GM12872 (cell line): ENCODE measurements at regions not wholly inside any gene's neighbourhood (a gene's known extent, or its start where the extent isn't known, plus 50 kb on each side); places are given as distances from the start of the nearest gene placed in this dataset.

ENCODE experiments used
- TF ChIP-seq, protein P1 (sequence below): IDR thresholded peaks from 3 replicates; pipeline ENCODE4 v1.5.1; 2011; ENCODE audit warnings: low read depth, mild to moderate bottlenecking, low read length, moderate library complexity; ENCODE audit not compliant: insufficient read depth

DNA sequence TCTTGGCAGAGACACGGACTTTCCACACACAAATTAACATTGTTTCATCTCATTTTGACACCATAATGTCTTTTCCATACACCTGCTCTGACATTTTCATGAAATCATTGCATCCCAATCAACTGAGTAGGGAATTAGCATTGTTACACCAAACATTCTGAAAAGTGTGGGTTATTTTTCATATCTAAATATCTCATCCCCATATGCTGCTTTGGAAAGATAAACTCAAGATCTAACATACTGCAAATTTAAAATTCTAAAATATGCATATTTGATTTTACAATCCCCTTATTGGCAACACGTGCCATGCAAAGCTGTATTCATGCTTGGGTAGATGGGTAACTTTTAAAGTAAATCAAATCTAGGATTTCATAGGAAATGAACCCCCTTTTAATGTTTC, 242.9 kb downstream of the ZNF516 start:
- TF ChIP-seq, protein P1, sequence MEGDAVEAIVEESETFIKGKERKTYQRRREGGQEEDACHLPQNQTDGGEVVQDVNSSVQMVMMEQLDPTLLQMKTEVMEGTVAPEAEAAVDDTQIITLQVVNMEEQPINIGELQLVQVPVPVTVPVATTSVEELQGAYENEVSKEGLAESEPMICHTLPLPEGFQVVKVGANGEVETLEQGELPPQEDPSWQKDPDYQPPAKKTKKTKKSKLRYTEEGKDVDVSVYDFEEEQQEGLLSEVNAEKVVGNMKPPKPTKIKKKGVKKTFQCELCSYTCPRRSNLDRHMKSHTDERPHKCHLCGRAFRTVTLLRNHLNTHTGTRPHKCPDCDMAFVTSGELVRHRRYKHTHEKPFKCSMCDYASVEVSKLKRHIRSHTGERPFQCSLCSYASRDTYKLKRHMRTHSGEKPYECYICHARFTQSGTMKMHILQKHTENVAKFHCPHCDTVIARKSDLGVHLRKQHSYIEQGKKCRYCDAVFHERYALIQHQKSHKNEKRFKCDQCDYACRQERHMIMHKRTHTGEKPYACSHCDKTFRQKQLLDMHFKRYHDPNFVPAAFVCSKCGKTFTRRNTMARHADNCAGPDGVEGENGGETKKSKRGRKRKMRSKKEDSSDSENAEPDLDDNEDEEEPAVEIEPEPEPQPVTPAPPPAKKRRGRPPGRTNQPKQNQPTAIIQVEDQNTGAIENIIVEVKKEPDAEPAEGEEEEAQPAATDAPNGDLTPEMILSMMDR: no peak

DNA sequence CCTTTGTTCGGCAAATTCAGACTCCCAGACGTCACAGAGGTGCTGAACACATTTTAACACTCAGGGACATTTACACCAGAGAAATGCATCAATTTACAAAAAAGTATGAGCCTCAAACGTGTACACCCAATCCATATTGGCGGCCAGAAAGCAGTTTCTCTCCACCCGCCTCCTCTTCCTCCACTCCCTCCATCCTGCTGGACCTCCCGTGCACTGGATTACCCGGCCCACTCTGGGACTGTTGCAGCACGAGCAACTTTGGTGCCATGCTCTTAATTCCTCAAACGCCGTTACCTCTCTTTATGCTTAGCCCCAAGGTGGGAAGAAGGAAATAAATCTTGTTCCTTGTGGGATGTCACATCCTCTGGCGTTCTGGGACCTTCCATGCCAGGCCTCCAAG, 243.4 kb downstream of the ZNF516 start:
- TF ChIP-seq, protein P1: no peak

DNA sequence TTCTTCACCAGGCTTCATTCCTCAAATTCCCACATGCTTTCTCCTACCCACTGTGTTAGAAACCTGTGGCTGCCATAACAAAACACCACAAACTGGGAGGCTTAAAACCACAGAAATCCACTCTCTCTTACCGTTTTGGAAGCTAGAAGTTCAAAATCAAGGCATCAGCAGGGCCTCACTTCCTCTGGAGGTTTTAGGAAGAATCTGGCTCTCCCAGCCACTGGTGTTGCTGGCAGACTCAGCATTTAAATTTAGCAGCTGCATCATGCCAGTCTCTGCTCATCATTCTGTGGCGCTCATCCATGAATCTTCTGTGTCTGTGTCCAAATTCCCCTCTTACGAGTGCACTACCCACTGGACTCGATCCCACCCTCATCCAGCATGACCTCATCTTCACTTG, 248.5 kb downstream of the ZNF516 start:
- TF ChIP-seq, protein P1: no peak

DNA sequence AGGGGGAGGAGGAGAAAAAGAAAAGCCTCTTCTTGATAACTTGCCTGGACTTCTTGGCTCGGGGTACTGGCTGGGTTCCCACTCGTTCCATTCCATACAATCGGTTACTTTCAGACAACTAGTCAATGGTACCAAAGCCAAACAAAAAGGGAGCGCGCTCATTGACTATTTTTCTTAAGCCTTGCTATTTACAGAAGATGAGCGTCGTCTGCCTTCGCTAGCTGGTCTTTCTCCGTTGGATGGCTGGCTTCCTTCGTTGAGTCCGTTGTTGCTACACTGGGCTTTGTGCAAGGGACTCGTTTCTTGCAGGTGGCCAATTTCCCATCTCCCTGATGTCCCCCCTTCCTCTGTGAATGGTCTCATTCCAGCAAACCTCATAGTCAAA, 260.4 kb downstream of the ZNF516 start:
- TF ChIP-seq, protein P1: no peak

DNA sequence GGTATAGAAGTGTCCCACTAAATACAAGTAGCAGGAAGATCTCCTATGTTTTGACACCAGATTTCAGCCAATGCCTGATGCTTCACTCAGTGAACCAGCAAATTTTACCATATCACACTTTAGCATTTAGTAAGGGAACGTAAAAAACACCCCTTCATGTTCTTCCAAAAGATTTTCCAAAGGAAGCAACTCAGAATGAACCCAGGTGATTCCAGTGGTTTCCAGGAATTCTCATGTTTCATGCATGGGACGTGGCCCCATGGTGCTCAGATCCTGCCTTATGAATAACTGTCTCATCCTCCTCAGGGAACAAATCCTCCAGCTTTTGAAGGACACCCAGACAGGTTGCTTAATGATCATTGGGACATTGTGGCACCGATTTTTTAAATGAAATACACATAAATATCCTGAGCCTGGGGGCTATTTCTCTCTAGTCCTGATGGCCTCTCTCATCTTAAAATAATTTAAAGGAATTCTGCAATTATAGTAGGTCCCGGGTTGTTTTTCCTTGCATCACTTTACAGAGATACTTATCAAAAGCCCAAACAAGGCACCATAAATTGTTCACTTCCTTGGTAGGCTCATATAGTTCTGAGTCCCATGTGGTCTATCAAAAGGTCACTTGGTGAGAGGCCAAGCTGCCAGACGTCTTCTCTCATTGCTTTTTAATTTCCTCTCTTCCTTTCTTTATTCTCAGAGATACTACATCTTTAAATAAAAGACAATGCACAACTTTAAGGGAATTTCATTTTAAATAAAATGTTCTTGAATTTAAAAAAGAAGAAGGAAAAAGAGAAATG, 261.0 kb downstream of the ZNF516 start:
- TF ChIP-seq, protein P1: no peak

DNA sequence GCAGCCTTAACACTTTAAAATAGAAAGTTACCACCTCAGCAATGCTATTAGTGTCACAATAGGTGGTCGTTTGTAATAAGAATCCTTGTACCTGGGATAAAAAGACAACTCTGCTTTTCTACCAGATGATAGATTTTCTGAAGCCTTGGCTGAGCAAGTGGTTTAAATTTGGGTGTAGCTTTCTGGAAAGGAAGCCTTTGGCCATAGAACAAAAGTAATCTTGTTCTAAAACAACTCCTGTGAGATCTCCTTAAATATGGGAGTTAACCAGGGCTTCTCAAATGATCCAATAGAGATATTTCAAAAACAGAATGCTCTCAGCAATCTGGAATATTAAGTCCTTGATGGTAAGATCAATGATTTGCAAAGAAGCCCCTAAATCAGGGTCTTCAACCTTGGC, 261.6 kb downstream of the ZNF516 start:
- TF ChIP-seq, protein P1: no peak

DNA sequence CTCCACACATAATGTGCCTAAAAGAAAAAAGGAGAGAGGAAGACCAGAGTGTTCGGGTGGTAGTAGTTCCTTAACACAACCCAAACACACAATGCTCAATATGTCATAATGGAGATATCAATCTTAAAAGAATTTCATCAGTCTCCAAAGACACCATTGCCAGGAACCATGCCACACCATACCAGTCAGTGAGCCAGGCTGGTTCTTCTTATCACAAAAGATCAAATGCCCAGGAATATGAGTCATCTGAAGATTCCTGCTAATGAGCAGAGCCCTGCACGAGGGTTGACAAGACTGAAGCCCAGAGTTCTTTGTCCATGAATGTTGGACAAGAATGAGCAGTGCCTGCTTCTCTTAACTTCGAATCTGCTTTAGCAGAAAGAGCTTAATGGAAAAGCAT, 262.3 kb downstream of the ZNF516 start:
- TF ChIP-seq, protein P1: no peak

DNA sequence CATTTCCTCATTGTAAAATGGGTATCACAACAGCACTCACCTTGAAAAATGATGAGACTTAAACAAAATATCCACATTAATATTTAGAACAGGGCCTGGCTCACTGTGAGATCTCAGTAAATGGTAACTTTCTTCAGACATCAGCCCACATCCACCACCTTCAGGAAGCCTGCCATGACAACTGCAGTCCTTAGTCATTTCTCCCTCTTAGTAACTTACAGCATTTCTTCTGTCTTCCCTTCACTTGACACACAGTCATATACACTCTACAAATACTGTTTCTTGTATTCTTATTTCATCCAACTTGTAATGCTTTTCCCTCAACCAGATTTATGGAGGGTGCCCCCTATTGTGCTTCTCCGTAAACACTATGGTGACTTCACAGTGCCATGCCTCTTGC, 263.0 kb downstream of the ZNF516 start:
- TF ChIP-seq, protein P1: no peak
